Ureter (tissue), 1 donor: ENCODE measurements at regions not wholly inside any gene's neighbourhood (a gene's known extent, or its start where the extent isn't known, plus 50 kb on each side); places are given as distances from the start of the nearest gene placed in this dataset.

Experiments used
- DNase-seq: peaks from one replicate; pipeline ENCODE4 v3.0.0-alpha.2; 2020; ENCODE audit warnings: low spot score
- donor health status: DM: yes; HTN: yes; CAD: no.

- DNase-seq = no peak
Observed at GRCh38 chr7:45974540-45975360, 53.7 kb upstream of the IGFBP3 start.

- DNase-seq = no peak
Observed at GRCh38 chr7:45973725-45974532, 52.9 kb upstream of the IGFBP3 start.

GRCh38 chr7:45972629-45973312 lies 51.7 kb upstream of the IGFBP3 start:
- DNase-seq = no peak

GRCh38 chr7:45971661-45972175 lies 50.6 kb upstream of the IGFBP3 start:
- DNase-seq = no peak

- DNase-seq = no peak
Observed at GRCh38 chr7:45971171-45971570, 50.1 kb upstream of the IGFBP3 start.
